GM10248 (cell line): ENCODE measurements at regions not wholly inside any gene's neighbourhood (a gene's known extent, or its start where the extent isn't known, plus 50 kb on each side); places are given as distances from the start of the nearest gene placed in this dataset.

ENCODE experiments used
- CTCF ChIA-PET: fragments of 300-600 bp; sonication (Branson Sonifier 250); formaldehyde crosslinking; extraction: SDS; loops from one replicate; lab custom pipeline; 2021; ENCODE audit warnings: antibody characterized with exemption; lab: Yijun Ruan, JAX
- POLR2A ChIA-PET: fragments of 350-650 bp; sonication (Branson Sonifier 250); formaldehyde crosslinking; extraction: SDS; loops from one replicate; lab custom pipeline; 2020; ENCODE audit warnings: antibody characterized with exemption; lab: Yijun Ruan, JAX
- DNase-seq: peaks from one replicate; pipeline ENCODE4 v3.0.0; 2012; ENCODE audit errors: extremely low spot score
- CTCF ChIP-seq: IDR thresholded peaks from 2 replicates; pipeline ENCODE4 v1.5.1; 2012; ENCODE audit warnings: mild to moderate bottlenecking, low read depth; ENCODE audit errors: extremely low read depth, missing control alignments, control extremely low read depth

GRCh38 chr12:15033029-15033428 lies 60.2 kb downstream of the PDE6H start:
- POLR2A ChIA-PET, result no interaction called here
- no peak for TF ChIP-seq CTCF
- no peak for DNase-seq
- CTCF ChIA-PET, result interaction anchor here (1.0 kb wide), 1 partner anchor 19 kb away, joined by 3 read pairs; no protein-coding TSS in a partner anchor

GRCh38 chr12:15033641-15034040 lies 60.8 kb downstream of the PDE6H start:
- CTCF ChIA-PET, result interaction anchor here (1.0 to 2.2 kb wide), 2 partner anchors 19 to 20 kb away, joined by 3 to 7 read pairs; no protein-coding TSS in a partner anchor
- POLR2A ChIA-PET, result no interaction called here
- no peak for TF ChIP-seq CTCF
- DNase-seq, result no peak

- no peak for TF ChIP-seq CTCF
- no peak for DNase-seq
- ChIA-PET CTCF (interaction anchor here (1.1 to 2.2 kb wide), 3 partner anchors 18 to 868 kb away, joined by 4 to 7 read pairs (median 4); no protein-coding TSS in a partner anchor), POLR2A (no interaction called here)
Measured at GRCh38 chr12:15035185-15035584, 62.3 kb downstream of the PDE6H start.

- ChIA-PET CTCF (interaction anchor here (1.1 kb wide), 1 partner anchor 8 kb away, joined by 3 read pairs; no protein-coding TSS in a partner anchor), POLR2A (no interaction called here)
- TF ChIP-seq CTCF, result no peak
- no peak for DNase-seq
Measured at GRCh38 chr12:15037091-15037687, 64.3 kb downstream of the PDE6H start.

- no peak for TF ChIP-seq CTCF
- ChIA-PET CTCF (interaction anchor here (1.1 kb wide), 1 partner anchor 9 kb away, joined by 3 read pairs; no protein-coding TSS in a partner anchor), POLR2A (no interaction called here)
- no peak for DNase-seq
Measured at GRCh38 chr12:15038137-15038536, 65.3 kb downstream of the PDE6H start.

- no peak for DNase-seq
- CTCF ChIA-PET, result no interaction called here
- TF ChIP-seq CTCF, result no peak
- POLR2A ChIA-PET, result no interaction called here
Measured at GRCh38 chr12:15044471-15044870, 71.6 kb downstream of the PDE6H start.
